HG03520 (cell line): ENCODE measurements at regions not wholly inside any gene's neighbourhood (a gene's known extent, or its start where the extent isn't known, plus 50 kb on each side); places are given as distances from the start of the nearest gene placed in this dataset.
"Not testable (repeated sequence)": the region's sequence is repeated elsewhere in the genome, so short reads cannot be mapped to it uniquely, and the experiment has no call there.

Source experiments
- ATAC-seq: cut with Tn5 transposase; IDR thresholded peaks from one replicate; pipeline ENCODE4 v1.9.1; 2021; ENCODE audit warnings: mild to moderate bottlenecking, moderate library complexity; ENCODE audit not compliant: unreplicated experiment

DNA sequence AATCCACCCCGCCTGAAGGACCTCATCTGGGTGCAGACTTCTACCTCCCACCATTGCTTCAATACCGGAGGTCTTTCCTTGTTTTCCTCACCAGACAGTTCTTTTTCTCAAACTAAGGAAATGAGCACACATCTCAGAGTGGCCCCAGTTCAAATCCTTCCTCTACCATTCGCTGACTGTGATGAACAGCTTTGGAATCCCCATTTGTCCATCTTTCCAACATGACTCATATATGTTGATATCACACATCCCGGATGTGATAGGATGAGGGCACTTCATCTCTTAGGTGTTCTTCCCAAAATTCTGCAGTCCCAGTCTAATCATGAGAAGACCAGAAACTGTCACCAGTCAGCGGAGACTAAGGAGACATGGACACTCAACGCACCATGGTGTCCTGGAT lies 67.9 kb upstream of the SMURF2 start:
- not testable (repeated sequence) for ATAC-seq

DNA sequence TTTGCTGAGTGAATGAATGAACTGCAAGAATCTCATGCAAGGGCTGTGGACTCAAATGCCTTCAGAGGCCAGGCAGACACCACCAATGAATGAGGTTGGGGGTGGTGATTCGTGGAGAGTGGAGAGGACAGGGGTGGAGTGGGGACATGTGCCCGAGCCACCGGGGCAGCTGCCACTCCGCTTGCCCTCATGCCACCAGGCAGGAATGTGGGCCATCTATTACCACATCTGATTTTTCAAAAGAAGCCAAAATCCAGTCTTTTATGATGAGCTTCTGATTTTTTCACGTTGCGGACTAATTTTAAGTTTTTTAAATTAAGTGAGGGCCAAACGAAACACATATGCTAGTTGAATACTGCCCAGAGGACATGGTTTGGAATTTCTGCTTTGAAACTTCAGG lies 67.1 kb upstream of the SMURF2 start:
- ATAC-seq: no peak

DNA sequence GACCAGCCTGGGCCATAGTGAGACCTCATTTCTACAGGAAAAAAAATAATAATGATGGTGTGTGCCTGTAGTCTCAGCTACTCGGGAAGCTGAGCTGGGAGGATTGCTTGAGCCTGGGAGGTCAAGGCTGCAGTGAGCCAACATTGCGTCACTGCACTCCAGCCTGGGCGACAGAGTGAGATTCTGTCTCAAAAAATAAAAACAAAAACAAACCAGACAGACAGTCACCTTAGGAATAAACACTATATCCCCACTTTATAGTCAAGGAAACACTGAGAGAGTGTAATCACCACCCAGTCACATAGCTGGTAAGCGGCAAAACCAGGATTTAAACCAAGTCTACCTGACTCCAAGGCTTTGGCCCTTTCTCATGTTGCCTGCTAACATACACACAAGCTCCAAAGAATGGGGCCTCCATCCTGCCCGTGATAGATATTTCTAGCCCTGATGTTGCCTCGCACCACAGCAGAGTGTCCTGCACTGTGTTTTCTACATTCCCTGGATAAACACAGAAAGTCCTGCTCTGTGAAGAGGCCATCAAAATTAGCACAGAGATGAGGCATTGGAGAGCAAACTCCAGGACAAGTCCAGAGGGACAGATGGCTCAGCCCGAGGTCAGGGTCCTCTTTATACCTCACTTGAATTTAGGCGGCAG lies 66.1 kb upstream of the SMURF2 start:
- no peak for ATAC-seq

DNA sequence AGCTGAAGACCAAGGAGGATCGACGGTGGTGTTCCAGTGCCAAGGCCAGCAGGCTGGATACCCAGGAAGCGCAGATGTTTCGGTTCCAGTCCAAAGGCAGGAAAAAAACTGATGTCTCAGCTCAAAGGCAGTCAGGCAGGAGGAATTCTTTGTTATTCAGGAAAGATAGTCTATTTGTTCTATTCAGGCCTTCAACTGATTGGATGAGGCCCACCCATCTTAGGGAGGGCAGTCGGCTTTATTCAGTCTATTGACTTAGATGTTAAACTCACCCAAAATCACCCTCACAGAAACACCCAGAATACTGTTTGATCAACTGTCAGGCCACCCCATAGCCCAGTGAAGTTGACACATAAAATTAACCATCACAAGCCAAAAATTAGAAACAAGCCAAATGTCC lies 63.9 kb upstream of the SMURF2 start:
- ATAC-seq: not testable (repeated sequence)

DNA sequence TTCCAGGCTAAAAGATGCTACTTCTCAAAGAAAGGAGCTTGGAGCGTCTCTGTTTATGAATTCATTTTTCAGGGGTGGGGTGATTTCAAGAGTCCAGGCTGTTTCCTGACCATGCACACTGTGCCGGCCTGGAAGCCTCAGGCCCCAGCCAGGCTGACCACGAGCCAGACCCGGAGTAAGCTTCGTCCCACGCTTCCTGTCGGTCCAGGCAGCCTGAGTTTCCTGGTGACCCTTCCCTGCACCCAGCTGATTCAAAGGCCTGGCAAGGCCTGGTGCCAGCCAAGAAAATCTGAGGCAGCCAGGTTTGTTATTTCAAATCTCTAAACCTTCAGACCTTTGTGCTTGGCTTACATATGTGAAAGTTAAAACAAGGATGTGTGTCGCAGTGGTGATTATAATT lies 62.1 kb upstream of the SMURF2 start:
- not testable (repeated sequence) for ATAC-seq

DNA sequence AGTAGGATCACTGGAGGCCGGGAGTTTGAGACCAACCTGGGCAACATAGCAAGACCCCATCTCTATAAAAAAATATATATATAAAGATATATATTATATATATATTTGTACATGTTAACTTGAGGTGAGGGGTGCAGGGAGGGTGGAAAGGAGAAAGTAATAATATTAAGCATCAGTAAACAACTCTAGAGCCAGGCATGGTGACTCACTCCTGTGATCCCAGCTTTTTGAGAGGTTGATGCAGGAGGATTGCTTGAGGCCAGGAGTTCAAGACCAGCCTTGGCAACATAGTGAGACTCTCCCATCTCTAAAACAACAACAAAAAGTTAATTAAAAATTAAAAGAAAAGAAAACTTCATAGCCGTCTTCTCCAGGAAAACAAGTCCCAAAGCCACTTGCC lies 61.7 kb upstream of the SMURF2 start:
- no peak for ATAC-seq

DNA sequence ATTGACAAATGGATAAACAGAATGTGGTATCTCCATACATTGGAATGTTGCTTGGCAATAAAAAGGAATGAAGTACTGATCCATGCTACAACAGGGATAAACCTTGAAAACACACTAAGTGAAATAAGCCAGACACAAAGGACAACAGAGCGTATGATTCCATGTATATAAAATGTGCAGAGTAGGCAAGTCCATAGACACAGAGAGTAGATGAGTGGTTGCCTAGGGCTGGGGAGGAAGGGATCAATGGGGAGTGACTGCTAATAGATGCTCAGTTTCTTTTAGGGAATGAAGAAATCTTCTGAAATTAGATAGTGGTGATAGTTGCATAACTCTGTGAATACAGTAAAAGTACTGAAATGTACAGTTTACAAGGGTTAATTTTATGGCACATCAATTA lies 59.4 kb upstream of the SMURF2 start:
- not testable (repeated sequence) for ATAC-seq

DNA sequence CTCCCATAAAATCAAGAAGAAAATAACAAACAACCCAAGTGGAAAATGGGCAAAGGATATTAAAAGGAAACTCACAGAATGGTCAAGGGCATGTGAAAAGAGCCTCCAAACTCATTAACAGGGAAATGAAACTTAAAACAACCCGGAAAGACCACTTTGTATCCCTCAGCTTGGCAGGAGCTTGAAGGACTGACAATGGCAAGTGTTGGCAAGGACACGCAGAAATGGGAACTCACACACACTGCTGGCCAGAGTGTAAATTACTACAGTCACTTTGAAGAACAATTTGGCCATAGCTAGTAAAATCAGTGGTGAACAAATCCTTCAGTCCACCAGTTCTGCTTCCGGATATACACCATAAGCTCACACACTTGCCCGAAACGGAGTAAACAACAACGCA lies 58.1 kb upstream of the SMURF2 start:
- not testable (repeated sequence) for ATAC-seq

DNA sequence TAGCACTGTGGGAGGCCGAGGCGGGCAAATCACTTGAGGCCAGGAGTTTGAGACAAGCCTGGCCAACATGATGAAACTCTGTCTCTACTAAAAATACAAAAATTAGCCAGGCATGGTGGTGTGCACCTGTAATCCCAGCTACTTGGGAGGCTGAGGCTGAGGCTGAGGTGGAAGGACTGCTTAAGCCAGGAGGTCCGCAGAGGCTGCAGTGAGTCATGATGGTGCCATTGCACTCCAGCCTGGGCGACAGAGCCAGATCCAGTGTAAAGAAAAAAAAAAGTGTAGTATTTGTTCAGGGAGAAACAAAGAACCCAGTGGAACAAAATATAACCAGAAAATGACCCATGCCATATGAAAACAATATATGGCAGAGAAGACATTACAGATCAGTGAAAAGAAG lies 57.4 kb upstream of the SMURF2 start:
- not testable (repeated sequence) for ATAC-seq

DNA sequence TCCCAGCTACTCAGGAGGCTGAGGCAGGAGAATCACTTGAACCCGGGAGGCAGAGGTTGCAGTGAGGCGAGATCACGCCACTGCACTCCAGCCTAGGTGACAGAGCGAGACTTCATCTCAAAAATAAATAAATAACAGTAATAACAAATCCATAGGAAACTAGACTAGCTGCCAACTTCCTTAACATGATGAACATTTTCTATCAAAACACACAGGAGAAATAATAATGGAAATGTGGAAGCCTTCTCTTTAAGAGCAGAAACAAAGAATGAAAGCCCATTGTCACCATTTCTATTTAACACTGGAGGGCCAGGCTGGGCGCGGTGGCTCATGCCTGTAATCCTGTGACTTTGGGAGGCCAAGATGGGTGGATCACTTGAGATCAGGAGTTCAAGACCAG lies 56.7 kb upstream of the SMURF2 start:
- not testable (repeated sequence) for ATAC-seq

DNA sequence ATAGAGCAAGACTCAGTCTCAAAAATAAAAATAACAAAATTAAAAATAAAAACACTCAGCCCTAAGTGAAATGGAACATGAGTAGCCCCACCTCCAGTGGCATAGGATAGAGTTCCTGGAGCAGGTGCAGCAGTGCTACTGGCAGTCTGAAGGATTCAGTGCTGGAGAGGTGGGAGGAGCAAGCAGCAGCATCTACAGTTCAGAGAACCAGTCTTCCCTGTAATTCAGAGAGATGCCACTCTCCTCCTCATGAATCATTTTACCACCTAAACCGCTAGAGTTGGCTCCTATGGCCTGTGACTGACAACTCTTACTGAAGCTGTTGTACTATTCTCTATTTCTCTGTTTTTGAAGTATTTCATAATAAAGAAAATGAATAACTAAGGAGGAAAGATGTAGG lies 56.0 kb upstream of the SMURF2 start:
- no peak for ATAC-seq

DNA sequence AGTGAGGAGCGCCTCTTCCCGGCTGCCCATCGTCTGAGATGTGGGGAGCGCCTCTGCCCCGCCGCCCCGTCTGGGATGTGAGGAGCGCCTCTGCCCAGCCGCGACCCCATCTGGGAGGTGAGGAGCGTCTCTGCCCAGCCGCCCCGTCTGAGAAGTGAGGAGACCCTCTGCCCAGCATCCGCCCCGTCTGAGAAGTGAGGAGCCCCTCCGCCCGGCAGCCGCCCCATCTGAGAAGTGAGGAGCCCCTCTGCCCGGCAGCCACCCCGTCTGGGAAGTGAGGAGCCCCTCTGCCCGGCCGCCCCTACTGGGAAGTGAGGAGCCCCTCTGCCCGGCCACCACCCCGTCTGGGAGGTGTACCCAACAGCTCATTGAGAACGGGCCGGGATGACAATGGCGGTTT lies 54.4 kb upstream of the SMURF2 start:
- not testable (repeated sequence) for ATAC-seq

DNA sequence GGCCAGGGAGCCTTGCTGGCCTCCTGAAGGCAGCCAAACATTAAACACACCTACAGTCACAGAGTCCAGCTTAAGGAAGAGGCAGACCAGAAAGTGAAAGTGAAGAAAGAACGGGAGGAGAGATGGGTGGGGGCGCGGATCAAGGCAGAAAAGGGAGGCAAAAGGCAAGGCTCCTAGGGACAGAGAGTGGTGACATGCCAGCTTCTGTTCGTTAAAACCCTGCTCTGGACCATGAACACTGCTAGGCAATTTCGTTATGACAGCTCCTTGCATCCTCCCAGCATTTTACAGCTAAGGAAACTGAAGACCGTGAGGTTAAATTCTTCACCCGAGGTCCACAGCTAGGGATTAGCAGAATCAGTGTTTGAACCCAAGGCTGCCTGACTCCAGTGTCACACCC lies 51.7 kb upstream of the SMURF2 start:
- ATAC-seq: not testable (repeated sequence)

DNA sequence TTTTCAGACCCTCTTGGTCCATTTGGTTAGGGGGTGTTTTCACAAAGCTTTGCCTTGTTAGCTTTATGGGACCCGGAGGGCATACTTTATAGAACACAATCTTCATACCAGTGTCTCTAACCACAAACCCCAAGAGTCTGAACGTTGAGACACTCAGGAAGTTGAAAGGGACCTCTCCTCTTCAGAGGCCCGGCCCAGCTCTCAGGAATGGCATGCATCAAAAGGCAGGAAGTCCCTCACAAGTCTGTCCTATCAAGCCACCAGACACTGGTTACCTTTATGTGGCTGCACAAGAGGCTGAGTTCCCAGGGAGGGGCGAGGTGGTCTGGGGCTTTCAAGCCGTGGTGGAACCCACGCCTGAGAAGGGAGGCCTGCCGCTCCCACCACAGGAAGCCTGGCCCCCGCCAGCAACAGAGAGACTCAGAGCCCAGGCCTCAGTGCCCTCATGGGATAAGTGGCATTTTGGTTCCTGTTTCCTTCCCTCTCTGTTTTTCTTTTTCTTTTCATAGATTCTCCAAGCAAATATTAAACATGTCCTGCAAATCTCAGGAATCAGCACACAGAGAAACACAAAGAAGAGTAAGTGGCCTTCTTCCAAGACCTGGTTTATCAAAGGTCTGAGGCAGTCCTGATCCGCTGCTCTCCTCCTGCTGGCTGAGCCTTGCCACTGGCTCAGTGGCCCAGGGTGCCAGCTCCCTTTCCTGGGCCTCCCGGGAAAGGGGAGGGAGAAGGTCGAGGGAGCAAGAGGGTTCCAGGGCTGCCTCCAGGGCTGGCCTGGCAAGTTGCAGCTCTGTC lies 50.6 kb upstream of the SMURF2 start:
- not testable (repeated sequence) for ATAC-seq
